ENCODE measurements at regions not wholly inside any gene's neighbourhood (a gene's known extent, or its start where the extent isn't known, plus 50 kb on each side); places are given as distances from the start of the nearest gene placed in this dataset.

GRCh38 chr4:32189788-32190187, 1469.6 kb downstream of the PCDH7 start (continued):
- TF ChIP-seq CHD7 (IDR thresholded peaks at IDR 0.05; ENCODE audit: insufficient replicate concordance, low read length): no peak
- no peak for TF ChIP-seq ATF3 (IDR thresholded peaks at IDR 0.05; ENCODE audit: insufficient read depth, low read depth, low read length)
